Renal cortex interstitium (tissue), 11 donors: ENCODE measurements at regions not wholly inside any gene's neighbourhood (a gene's known extent, or its start where the extent isn't known, plus 50 kb on each side); places are given as distances from the start of the nearest gene placed in this dataset.
"Not testable (repeated sequence)": the region's sequence is repeated elsewhere in the genome, so short reads cannot be mapped to it uniquely, and the experiment has no call there.

Experiments
- DNase-seq, 11 donors: peaks; one replicate each; pipeline ENCODE4 v3.0.0-alpha.2; 2013; ENCODE audit warnings: low read depth in 9 of 11, low spot score in 4 of 11; ENCODE audit errors: extremely low read depth in 1 of 11

DNA sequence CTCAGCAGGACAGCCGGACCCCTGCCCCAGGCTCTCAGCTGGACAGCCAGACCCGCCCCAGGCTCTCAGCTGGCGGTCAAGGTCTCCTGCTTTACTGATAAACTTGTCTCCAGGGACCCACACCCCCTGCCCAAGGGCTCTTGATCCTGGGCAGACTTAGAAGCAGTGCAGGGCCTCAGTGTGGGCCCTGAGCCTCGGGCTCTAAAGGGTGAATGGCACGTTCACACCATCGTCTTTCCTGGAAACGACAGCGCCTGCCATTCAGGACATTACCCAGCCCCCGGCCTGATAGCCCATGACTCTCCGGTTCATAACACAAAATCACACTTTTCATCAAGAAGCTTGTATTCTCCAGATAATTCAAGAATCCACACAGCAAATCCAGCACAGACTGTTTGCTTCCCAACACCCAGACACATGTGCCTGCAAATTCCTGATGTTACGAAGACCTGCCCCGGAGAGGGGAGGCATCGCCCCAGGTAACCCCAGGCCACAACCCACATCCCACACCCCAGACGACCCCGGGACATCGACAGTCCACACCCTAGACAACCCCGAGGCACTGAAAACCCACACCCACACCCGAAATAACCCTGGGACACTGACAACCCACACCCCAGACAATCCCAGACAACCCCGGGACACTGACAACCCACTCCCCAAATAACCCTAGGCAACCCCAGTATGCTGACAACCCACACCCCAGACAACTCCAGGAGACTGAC, 136.8 kb downstream of the FAM53A start:
- no peak for DNase-seq

DNA sequence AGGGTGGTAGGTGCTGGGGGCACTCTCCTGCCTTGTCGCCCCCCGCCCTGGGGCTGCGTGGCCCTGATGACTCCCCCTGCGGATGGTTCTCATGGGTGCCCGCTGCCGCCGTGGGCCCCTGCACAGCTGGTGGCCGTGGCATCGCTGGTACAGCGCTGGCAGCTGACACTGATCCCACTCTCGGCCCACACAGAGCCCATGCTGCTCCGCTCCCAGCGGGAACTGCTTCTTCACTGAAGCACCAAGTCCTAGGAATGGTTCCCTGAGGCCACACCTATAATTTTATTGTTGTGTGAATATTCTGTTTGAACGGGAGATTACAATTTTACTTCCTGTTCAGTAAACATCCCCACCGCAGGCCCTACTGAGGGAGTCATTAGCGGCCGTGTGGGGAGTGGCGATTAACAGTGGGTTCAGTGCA, 138.6 kb upstream of the NKX1-1 start:
- DNase-seq: no peak

- DNase-seq: not testable (repeated sequence)
Observed at GRCh38 chr4:1544435-1544834, 138.2 kb upstream of the NKX1-1 start.

DNA sequence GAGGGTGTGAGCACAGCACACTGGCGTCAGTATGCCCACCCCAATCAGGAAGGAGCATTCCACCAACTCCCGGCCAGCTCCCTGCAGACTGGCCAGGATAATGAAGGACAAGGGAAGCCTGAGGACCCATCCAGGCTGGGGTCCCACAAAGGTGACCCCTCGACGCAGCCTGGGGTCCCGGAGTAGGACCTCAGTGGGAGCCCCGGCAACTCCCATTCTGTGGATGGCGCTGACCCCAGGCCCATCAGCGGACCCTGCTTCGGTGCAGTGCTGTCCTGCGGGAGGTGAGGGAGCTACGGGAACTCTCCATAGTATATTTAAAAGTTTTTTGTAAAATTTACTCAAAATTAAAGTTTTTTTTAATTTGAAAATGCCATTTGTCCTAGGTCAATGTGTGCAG, 137.7 kb upstream of the NKX1-1 start:
- no peak for DNase-seq

- DNase-seq: no peak
Observed at GRCh38 chr4:1543561-1543960, 137.3 kb upstream of the NKX1-1 start.

GRCh38 chr4:1542516-1543320, 136.5 kb upstream of the NKX1-1 start:
- no peak for DNase-seq

DNA sequence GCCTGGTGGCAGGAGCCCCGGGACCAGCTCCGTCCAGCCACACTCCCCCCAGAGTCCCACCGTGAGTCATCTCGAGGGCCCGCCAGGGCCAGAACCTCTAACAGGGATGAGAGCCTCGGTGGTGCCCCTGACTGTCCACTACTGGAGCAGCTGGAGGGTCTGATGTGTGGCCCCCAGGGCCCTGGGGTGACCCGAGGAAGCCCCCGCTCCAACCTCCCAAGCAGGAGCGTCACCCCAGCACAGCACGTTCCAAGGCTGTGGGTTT, 135.9 kb upstream of the NKX1-1 start:
- no peak for DNase-seq

DNA sequence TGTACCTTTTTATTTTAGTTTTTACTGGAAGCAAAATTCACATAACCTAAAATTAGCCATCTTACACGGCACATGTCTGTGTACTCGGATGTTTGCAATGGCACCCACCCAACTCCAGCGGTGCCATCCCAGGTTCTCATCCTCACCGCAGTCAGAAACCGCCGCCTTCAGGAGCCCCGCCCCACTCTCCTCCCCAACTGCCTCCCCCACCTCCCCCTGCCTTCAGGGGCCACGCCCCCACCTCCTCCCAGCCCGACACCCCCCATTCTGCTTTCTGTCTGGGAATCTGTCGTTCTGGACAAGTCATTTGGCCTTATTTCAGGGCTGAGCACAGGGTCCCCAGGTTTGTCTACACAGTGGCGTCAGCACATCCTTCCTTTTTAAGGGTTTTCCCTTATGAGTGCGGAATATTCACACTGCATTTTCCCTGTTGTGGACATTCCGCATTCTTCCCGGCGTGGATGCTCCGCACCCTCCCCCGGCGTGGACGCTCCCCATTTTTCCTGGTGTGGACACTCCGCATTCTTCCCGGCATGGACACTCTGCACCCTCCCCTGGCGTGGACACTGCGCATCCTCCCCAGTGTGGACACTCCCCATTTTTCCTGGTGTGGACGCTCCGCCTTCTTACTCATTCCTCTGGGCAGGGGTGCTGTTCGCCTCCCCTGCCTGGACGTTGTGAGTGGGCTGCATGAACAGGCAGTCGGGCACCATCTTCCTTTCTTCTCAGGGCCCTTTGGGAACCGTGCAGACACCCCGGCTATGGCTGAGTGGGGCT, 135.4 kb upstream of the NKX1-1 start:
- no peak for DNase-seq

GRCh38 chr4:1540601-1541375, 134.5 kb upstream of the NKX1-1 start:
- no peak for DNase-seq

DNA sequence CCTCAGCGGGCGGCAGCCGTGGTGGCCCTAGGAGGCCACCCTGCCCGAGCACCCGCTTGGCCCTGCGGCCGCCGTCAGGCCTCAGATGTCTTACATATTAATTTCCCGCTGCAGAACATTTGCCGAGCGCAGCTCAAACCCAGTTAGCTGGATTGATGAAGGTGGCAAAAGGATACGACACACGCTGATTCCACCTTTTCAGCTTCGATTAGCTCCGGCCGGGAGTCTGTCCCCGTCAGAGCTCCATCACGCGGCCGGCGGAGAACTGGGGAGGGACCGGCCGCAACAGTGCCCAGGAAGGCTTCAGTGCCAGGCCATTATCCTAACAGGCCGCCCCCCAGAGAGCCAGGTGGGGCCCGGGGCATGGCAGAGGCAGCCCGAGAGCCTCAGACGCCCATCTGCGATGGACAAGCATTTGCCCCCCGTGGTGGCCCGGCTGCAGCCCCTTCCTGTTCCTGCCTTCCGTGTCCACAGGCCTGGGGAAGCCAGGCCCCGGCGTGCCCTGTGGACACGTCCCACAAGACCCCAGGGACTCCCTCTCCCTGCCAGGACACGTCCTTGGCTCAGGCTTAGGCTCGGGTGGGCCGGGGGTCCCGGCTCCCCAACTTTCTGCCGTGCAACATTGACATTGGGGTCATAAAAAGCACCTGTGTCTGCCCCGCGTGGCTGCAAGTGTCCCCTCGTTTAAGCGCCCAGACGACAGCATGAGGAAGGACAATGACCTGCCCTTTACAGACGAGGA, 133.8 kb upstream of the NKX1-1 start:
- no peak for DNase-seq

- DNase-seq: no peak
Observed at GRCh38 chr4:1538941-1539772, 132.9 kb upstream of the NKX1-1 start.

DNA sequence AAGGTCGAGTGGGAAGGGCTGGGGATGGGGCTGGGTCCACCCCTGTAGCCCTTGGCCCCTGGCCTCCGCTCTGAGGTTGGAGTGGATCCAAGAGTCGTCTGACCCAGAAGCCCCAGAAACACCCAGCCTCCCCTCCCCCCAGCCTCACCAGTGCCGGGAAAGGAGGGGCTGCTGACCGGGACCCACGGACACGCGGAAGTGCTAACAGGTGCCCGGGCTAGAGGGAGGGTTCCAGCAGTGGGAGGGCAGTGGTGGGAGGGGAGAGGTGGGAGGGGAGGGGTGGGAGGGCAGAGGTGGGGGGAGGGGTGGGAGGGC, 131.8 kb upstream of the NKX1-1 start:
- no peak for DNase-seq

DNA sequence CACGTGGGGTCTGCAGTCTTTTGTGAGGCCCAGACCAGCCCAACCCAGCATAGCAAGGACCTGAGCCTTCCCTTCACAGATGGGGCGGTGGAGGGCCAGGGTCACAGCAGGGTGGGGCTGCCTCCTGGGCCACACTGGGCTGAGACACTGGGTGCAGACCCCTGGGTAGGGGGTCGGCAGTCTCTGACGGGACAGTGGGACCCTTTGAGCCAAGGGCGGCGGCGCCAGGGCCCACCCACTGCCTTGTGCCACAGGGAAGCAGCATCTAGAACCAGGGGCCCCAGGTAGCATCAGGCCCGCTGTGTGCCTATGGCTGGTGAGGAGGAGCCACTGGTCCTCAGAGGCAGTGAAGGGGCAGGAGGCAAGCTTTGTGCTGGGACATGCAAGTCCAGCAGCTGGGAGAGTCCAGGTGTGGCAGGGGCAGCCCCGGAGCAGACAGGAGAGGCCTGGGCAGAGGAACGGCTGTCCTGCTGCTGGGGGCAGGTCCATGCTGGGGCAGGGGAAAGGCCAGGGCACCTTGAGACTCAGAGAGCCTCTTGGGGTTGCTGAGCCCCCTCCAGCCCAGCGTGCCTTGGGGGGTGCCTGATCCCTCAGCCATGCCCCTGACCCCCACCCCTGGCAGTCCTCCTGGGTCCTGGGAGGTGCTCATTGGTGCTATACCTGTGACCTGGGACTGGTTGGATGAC, 131.3 kb upstream of the NKX1-1 start:
- no peak for DNase-seq

- DNase-seq: no peak
Observed at GRCh38 chr4:1536579-1537409, 130.6 kb upstream of the NKX1-1 start.

GRCh38 chr4:1535926-1536578, 129.8 kb upstream of the NKX1-1 start:
- no peak for DNase-seq

- DNase-seq: no peak
Observed at GRCh38 chr4:1534876-1535526, 128.8 kb upstream of the NKX1-1 start.
